ENCODE measurements at regions not wholly inside any gene's neighbourhood (a gene's known extent, or its start where the extent isn't known, plus 50 kb on each side); places are given as distances from the start of the nearest gene placed in this dataset.

DNA sequence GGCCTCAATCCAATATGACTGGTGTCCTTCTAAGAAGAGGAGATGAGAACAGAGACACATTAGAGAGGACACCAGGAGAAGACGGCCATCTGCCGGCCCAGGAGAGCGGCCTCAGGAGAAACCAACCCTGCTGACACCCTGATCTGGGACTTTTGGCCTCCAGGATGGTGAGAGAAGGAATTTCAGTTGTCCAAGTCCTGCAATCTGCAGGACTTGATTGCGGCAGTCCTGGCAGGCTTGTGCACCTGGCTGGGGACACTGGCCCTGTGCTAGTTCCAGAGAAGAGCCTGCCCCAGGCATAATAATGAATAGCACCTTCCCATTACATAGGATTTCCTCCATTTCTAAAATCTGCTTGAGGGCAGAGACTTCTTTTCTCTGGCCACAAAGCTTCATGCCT is 409.9 kb upstream of the SHH start:
- Histone ChIP-seq H3F3A (replicated peaks; ENCODE audit: low read depth) (no peaks in the 10 kb centered on the region), H2AFZ (no peak overlapping the region), H3K4me3 (no peak overlapping the region), H3K36me3 (ENCODE audit: insufficient read depth) (no peaks in the 10 kb centered on the region), H3K27me3 (ENCODE audit: insufficient read depth) (no peaks in the 10 kb centered on the region), H3K27ac (ENCODE audit: low read depth) (no peak overlapping the region), H3K79me2 (replicated peaks; ENCODE audit: insufficient read depth) (no peaks in the 10 kb centered on the region), H3K4me2 (no peak overlapping the region), H3K4me1 (ENCODE audit: insufficient read depth) (no peaks in the 10 kb centered on the region), H3K9me2 (ENCODE audit: insufficient read depth) (no peaks in the 10 kb centered on the region), H4K20me1 (replicated peaks; ENCODE audit: insufficient read depth) (no peaks in the 10 kb centered on the region)
- Mint-ChIP-seq H3K9me3 (peaks cover 4% of the 10 kb centered on the region; the same call in 1 of the 3 replicates), H3K4me1 (no peaks in the 10 kb centered on the region), H3K4me3 (no peak overlapping the region), H3K36me3 (ENCODE audit: low read depth) (no peaks in the 10 kb centered on the region), H3K27me3 (ENCODE audit: insufficient read depth, low read depth, poor library complexity) (peaks cover 4% of the 10 kb centered on the region), H3K27ac (no peak overlapping the region)
- TF ChIP-seq JUNB (IDR thresholded peaks at IDR 0.05; ENCODE audit: unreplicated experiment) (no peak), NANOG (IDR thresholded peaks at IDR 0.05; ENCODE audit: borderline replicate concordance) (no peak)
- no peak for DNase-seq (ENCODE audit: low spot score)
- ATAC-seq, result no peak

GRCh38 chr7:156220701-156221100 is 408.4 kb upstream of the SHH start:
- no peak overlapping the region for H3K27ac Mint-ChIP-seq
- no peaks in the 10 kb centered on the region for H3K36me3 Mint-ChIP-seq (ENCODE audit: low read depth)
- Histone ChIP-seq H3F3A (replicated peaks; ENCODE audit: low read depth) (no peaks in the 10 kb centered on the region), H3K4me2 (no peak overlapping the region), H3K79me2 (replicated peaks; ENCODE audit: insufficient read depth) (no peaks in the 10 kb centered on the region), H3K4me3 (no peak overlapping the region), H4K20me1 (replicated peaks; ENCODE audit: insufficient read depth) (no peaks in the 10 kb centered on the region), H3K4me1 (ENCODE audit: insufficient read depth) (no peaks in the 10 kb centered on the region), H3K9me2 (ENCODE audit: insufficient read depth) (no peaks in the 10 kb centered on the region), H3K27ac (ENCODE audit: low read depth) (no peak overlapping the region), H3K36me3 (ENCODE audit: insufficient read depth) (no peaks in the 10 kb centered on the region), H2AFZ (no peak overlapping the region), H3K27me3 (ENCODE audit: insufficient read depth) (no peaks in the 10 kb centered on the region)
- no peaks in the 10 kb centered on the region for H3K9me3 Mint-ChIP-seq
- H3K4me1 Mint-ChIP-seq, result no peaks in the 10 kb centered on the region
- H3K4me3 Mint-ChIP-seq, result no peak overlapping the region
- ATAC-seq (no peak), DNase-seq (ENCODE audit: low spot score) (no peak)
- peaks cover 1% of the 10 kb centered on the region for H3K27me3 Mint-ChIP-seq (ENCODE audit: insufficient read depth, low read depth, poor library complexity)
- TF ChIP-seq NANOG (IDR thresholded peaks at IDR 0.05; ENCODE audit: borderline replicate concordance) (no peak), CTCF (conservative IDR thresholded peaks at IDR 0.05; ENCODE audit: low read depth in 2 of 2) (no peak), POLR2AphosphoS5 (IDR thresholded peaks at IDR 0.05; ENCODE audit: low read depth) (no peak), EZH2phosphoT487 (IDR thresholded peaks at IDR 0.05; ENCODE audit: unreplicated experiment) (no peak), ZNF462 (CRISPR knock-in tag; IDR thresholded peaks at IDR 0.05) (no peak), CREB1 (CRISPR knock-in tag; IDR thresholded peaks at IDR 0.05; ENCODE audit: low read depth) (no peak), STAT1 (IDR thresholded peaks at IDR 0.05; ENCODE audit: unreplicated experiment) (no peak), EZH2 (IDR thresholded peaks at IDR 0.05; ENCODE audit: low read depth, unreplicated experiment) (no peak)
- TF ChIP-seq, protein P1, sequence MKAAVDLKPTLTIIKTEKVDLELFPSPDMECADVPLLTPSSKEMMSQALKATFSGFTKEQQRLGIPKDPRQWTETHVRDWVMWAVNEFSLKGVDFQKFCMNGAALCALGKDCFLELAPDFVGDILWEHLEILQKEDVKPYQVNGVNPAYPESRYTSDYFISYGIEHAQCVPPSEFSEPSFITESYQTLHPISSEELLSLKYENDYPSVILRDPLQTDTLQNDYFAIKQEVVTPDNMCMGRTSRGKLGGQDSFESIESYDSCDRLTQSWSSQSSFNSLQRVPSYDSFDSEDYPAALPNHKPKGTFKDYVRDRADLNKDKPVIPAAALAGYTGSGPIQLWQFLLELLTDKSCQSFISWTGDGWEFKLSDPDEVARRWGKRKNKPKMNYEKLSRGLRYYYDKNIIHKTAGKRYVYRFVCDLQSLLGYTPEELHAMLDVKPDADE (IDR thresholded peaks at IDR 0.05), result no peak

Measured in GM23338 (cell line).